BLaER1 (cell line): ENCODE measurements at regions not wholly inside any gene's neighbourhood (a gene's known extent, or its start where the extent isn't known, plus 50 kb on each side); places are given as distances from the start of the nearest gene placed in this dataset.
"Not testable (repeated sequence)": the region's sequence is repeated elsewhere in the genome, so short reads cannot be mapped to it uniquely, and the experiment has no call there.

Experiments
- H3K27ac ChIP-seq: shearing (Covaris generic); formaldehyde crosslinking; 2 replicates; pipeline ENCODE4 v1.8.1; 2022
- H3K27me3 ChIP-seq: shearing (Covaris generic); formaldehyde crosslinking; 2 replicates; pipeline ENCODE4 v1.8.1; 2022
- H3K36me3 ChIP-seq: shearing (Covaris generic); formaldehyde crosslinking; 2 replicates; pipeline ENCODE4 v1.8.1; 2022
- H3K4me1 ChIP-seq: shearing (Covaris generic); formaldehyde crosslinking; 2 replicates; pipeline ENCODE4 v1.8.1; 2022
- H3K4me2 ChIP-seq: shearing (Covaris generic); formaldehyde crosslinking; 2 replicates; pipeline ENCODE4 v1.8.1; 2022
- H3K4me3 ChIP-seq: shearing (Covaris generic); formaldehyde crosslinking; 2 replicates; pipeline ENCODE4 v1.8.1; 2022
- H3K9ac ChIP-seq: shearing (Covaris generic); formaldehyde crosslinking; 2 replicates; pipeline ENCODE4 v1.8.1; 2022
- H3K9me3 ChIP-seq: shearing (Covaris generic); formaldehyde crosslinking; 2 replicates; pipeline ENCODE4 v1.8.1; 2022
- H4K20me1 ChIP-seq: shearing (Covaris generic); formaldehyde crosslinking; 2 replicates; pipeline ENCODE4 v1.8.1; 2022
- Cebpa-rat ChIP-seq: shearing (Covaris generic); IDR thresholded peaks from 2 replicates; pipeline ENCODE4 v1.8.1; 2022

GRCh38 chr22:47616396-47617020 lies 854.1 kb downstream of the TBC1D22A start:
- H3K4me2 ChIP-seq = peak overlapping the region; percentile 40
- no peaks in the 10 kb centered on the region for H4K20me1 ChIP-seq
- no peaks in the 10 kb centered on the region for H3K9me3 ChIP-seq
- no peak overlapping the region for H3K27ac ChIP-seq
- H3K27me3 ChIP-seq = no peaks in the 10 kb centered on the region
- H3K4me3 ChIP-seq = no peak overlapping the region
- no peaks in the 10 kb centered on the region for H3K36me3 ChIP-seq
- H3K4me1 ChIP-seq = peaks cover 15% of the 10 kb centered on the region
- no peak for TF ChIP-seq Cebpa-rat
- H3K9ac ChIP-seq = no peak overlapping the region

DNA sequence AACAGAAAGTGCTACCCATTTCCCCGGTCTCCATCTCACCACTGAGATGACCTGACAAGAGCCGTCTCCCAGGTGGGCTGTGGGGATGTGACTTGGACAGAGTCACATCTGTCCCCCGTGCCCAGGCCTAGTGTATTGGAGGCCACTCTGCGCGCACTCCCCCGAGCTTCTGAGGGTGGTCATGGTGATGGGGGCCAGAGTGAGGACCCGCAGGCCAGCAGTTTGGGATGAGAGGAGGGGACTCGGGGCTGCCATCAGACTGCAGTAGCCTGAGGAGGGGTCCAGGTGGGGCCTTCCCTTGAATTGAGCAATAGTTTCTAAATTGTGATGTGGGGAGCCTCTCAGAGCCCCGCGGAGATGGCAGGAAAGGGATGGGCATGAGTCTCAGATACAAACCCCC lies 852.6 kb downstream of the TBC1D22A start:
- H3K9ac ChIP-seq = no peak overlapping the region
- no peaks in the 10 kb centered on the region for H3K9me3 ChIP-seq
- H4K20me1 ChIP-seq = no peaks in the 10 kb centered on the region
- no peak overlapping the region for H3K4me3 ChIP-seq
- H3K27me3 ChIP-seq = no peaks in the 10 kb centered on the region
- H3K36me3 ChIP-seq = no peaks in the 10 kb centered on the region
- no peak overlapping the region for H3K4me2 ChIP-seq
- H3K4me1 ChIP-seq = peaks cover 15% of the 10 kb centered on the region
- H3K27ac ChIP-seq = no peak overlapping the region
- TF ChIP-seq Cebpa-rat = no peak

GRCh38 chr22:47613606-47614350 lies 851.3 kb downstream of the TBC1D22A start:
- no peaks in the 10 kb centered on the region for H3K27me3 ChIP-seq
- no peak overlapping the region for H3K27ac ChIP-seq
- no peak for TF ChIP-seq Cebpa-rat
- no peak overlapping the region for H3K9ac ChIP-seq
- no peaks in the 10 kb centered on the region for H3K9me3 ChIP-seq
- H4K20me1 ChIP-seq = no peaks in the 10 kb centered on the region
- no peak overlapping the region for H3K4me3 ChIP-seq
- H3K4me1 ChIP-seq = peaks cover 15% of the 10 kb centered on the region
- H3K36me3 ChIP-seq = no peaks in the 10 kb centered on the region
- no peak overlapping the region for H3K4me2 ChIP-seq

GRCh38 chr22:47613181-47613580 lies 850.7 kb downstream of the TBC1D22A start:
- H3K27me3 ChIP-seq, H4K20me1 ChIP-seq, H3K9ac ChIP-seq, H3K27ac ChIP-seq, H3K36me3 ChIP-seq, H3K9me3 ChIP-seq, H3K4me2 ChIP-seq, H3K4me3 ChIP-seq: not testable (repeated sequence)
- H3K4me1 ChIP-seq = peaks cover 15% of the 10 kb centered on the region

DNA sequence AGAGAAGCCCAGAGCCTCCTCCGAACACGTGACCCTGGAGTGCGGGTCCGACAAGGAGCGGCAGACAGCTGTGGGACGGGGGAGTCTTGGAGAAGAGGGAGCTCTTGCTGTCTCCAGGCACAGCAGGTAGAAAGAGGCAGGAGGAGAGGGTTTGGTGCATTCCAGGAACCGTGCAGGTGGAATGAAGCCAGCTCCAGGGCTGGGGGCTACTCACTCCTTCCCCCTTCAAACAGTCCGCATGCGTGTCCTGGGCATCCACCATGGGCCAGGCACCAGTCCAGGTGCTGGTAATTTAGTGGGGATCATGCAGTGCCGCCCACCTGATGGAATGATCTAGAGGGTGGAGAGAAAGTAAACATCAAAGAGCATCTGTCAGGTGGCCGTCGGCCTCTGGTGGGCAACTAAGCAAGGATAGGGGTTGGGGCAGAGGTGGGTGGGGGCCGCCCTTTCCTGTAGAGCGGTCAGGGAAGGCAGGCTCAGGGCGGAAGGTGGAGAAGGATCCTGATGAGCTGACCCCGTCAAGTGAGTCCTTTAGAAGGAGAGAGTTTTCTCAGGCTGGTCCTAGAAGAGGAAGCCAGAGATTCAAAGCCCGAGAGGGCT lies 850.0 kb downstream of the TBC1D22A start:
- no peaks in the 10 kb centered on the region for H4K20me1 ChIP-seq
- H3K4me3 ChIP-seq = no peak overlapping the region
- peaks cover 15% of the 10 kb centered on the region for H3K4me1 ChIP-seq
- TF ChIP-seq Cebpa-rat = no peak
- no peaks in the 10 kb centered on the region for H3K27me3 ChIP-seq
- no peak overlapping the region for H3K9ac ChIP-seq
- no peaks in the 10 kb centered on the region for H3K36me3 ChIP-seq
- H3K4me2 ChIP-seq = no peak overlapping the region
- H3K27ac ChIP-seq = no peak overlapping the region
- H3K9me3 ChIP-seq = no peaks in the 10 kb centered on the region

DNA sequence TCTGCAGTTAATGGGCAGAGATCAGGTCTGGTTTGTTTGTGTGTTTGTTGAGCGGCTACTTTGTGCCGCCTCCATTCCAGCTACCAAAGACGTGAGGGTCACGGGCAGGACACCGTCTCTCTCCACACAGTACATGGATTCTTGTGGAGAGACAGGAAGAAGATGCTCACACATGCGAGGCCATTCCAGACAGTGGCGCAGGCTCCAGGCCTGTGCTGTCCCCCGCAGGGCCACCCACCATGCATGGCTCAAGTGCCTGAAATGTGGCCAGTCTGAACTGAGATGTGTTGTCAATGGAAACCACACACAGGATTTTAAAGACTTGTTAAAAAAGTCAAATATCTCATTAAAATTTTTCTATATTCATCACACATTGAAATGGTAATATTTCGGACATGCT lies 848.3 kb downstream of the TBC1D22A start:
- H3K4me1 ChIP-seq = peaks cover 10% of the 10 kb centered on the region
- no peak overlapping the region for H3K9ac ChIP-seq
- no peak overlapping the region for H3K4me2 ChIP-seq
- no peak overlapping the region for H3K27ac ChIP-seq
- no peaks in the 10 kb centered on the region for H3K36me3 ChIP-seq
- H3K4me3 ChIP-seq = no peak overlapping the region
- H3K27me3 ChIP-seq = no peaks in the 10 kb centered on the region
- no peaks in the 10 kb centered on the region for H3K9me3 ChIP-seq
- TF ChIP-seq Cebpa-rat = no peak
- no peaks in the 10 kb centered on the region for H4K20me1 ChIP-seq

- H3K27me3 ChIP-seq = no peaks in the 10 kb centered on the region
- no peaks in the 10 kb centered on the region for H3K9me3 ChIP-seq
- H3K36me3 ChIP-seq = no peaks in the 10 kb centered on the region
- no peaks in the 10 kb centered on the region for H4K20me1 ChIP-seq
- no peak overlapping the region for H3K4me2 ChIP-seq
- TF ChIP-seq Cebpa-rat = no peak
- no peak overlapping the region for H3K27ac ChIP-seq
- H3K9ac ChIP-seq = no peak overlapping the region
- no peak overlapping the region for H3K4me3 ChIP-seq
- peaks cover 5% of the 10 kb centered on the region; the same call in 1 of the 2 replicates for H3K4me1 ChIP-seq
Measured at GRCh38 chr22:47610281-47610680, 847.8 kb downstream of the TBC1D22A start.

DNA sequence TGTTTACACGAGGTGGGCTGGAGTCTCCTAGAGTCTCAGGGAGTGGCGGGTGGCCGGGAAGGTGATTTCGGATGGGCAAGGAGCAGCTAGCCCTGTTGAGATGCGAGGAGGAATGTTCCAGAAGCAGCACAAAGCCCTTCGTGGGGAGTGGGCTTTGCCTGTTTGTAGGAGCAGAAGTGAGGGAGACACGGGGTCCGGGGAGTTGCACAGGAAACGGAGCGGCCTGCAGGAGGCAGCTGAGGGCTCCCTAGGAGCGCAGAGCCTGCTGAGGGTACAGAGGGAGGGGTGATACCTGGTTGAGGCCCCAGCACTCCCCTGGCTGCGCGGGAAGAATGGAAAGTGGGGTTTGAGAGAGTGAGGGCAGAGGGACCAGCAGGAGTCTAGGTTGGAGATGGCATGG lies 847.2 kb downstream of the TBC1D22A start:
- no peak overlapping the region for H3K27ac ChIP-seq
- H3K27me3 ChIP-seq = no peaks in the 10 kb centered on the region
- H3K4me1 ChIP-seq = peaks cover 5% of the 10 kb centered on the region; the same call in 1 of the 2 replicates
- H3K9me3 ChIP-seq = no peaks in the 10 kb centered on the region
- H3K36me3 ChIP-seq = no peaks in the 10 kb centered on the region
- no peaks in the 10 kb centered on the region for H4K20me1 ChIP-seq
- H3K4me3 ChIP-seq = no peak overlapping the region
- H3K4me2 ChIP-seq = no peak overlapping the region
- TF ChIP-seq Cebpa-rat = no peak
- H3K9ac ChIP-seq = no peak overlapping the region

DNA sequence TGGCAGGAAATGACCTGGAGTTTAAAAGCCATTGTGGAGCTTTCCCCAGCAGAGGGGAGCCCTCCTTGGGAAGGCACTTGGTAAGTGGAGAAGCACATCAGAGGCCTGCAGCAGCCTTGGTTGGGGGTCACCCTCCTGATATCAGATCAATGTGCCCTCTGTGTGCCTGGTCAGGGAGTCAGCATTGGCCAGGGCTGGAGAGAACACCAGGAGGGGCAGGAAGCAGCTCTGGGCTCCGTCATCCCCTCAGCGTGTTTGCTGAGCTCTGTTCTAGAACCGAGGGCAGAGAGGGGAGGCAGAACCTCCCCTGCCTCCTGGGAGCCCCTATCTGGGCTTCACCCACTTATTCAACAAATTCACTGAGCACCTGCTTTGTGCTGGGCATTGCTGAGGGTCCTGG lies 846.0 kb downstream of the TBC1D22A start:
- Histone ChIP-seq H3K27me3 (no peaks in the 10 kb centered on the region), H3K4me1 (no peaks in the 10 kb centered on the region), H3K9me3 (peaks cover 2% of the 10 kb centered on the region; the same call in 1 of the 2 replicates), H3K27ac (no peak overlapping the region), H3K9ac (no peak overlapping the region), H4K20me1 (no peaks in the 10 kb centered on the region), H3K4me3 (no peak overlapping the region), H3K4me2 (no peak overlapping the region), H3K36me3 (no peaks in the 10 kb centered on the region)
- TF ChIP-seq Cebpa-rat = no peak

DNA sequence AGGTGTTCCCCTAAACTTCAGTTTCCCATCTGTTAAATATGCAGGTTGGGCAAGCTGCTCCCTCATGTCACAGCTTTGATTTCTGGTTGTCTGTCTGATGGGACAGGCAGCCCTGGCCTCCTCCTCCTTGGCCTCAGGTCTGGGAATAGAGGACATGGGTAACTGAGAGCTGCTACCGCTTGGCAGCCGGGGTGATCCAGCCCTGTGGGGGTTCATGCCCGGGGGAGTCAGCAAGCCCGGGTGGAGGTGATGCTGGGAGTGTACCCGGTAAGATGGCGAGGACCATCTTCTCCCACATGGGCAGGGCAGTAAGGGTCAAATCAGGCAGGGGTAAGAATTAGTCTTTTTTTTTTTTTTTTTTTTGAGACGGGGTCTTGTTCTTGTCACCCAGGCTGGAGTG lies 845.0 kb downstream of the TBC1D22A start:
- H4K20me1 ChIP-seq = no peaks in the 10 kb centered on the region
- no peaks in the 10 kb centered on the region for H3K36me3 ChIP-seq
- H3K9ac ChIP-seq = no peak overlapping the region
- no peak overlapping the region for H3K27ac ChIP-seq
- no peaks in the 10 kb centered on the region for H3K27me3 ChIP-seq
- no peaks in the 10 kb centered on the region for H3K4me1 ChIP-seq
- peaks cover 9% of the 10 kb centered on the region; the same call in 1 of the 2 replicates for H3K9me3 ChIP-seq
- no peak for TF ChIP-seq Cebpa-rat
- no peak overlapping the region for H3K4me2 ChIP-seq
- no peak overlapping the region for H3K4me3 ChIP-seq
